Parathyroid adenoma (tissue), 2 donors: ENCODE measurements at regions not wholly inside any gene's neighbourhood (a gene's known extent, or its start where the extent isn't known, plus 50 kb on each side); places are given as distances from the start of the nearest gene placed in this dataset.

Experiments
- H2AFZ ChIP-seq: fragments of 300-600 bp; sonication (generic); one replicate; pipeline ENCODE4 v1.7.0; 2017; ENCODE audit warnings: antibody characterized with exemption, mild to moderate bottlenecking
- H3K27ac ChIP-seq: fragments of 300-600 bp; sonication (generic); one replicate; pipeline ENCODE4 v1.7.0; 2017
- H3K27me3 ChIP-seq: fragments of 300-600 bp; sonication (generic); one replicate; pipeline ENCODE4 v1.7.0; 2017; ENCODE audit warnings: low read length; ENCODE audit not compliant: control insufficient read depth, insufficient read depth
- H3K36me3 ChIP-seq: fragments of 300-600 bp; sonication (generic); one replicate; pipeline ENCODE4 v1.7.0; 2017; ENCODE audit warnings: low read length; ENCODE audit not compliant: control insufficient read depth, insufficient read depth
- H3K4me1 ChIP-seq: fragments of 300-600 bp; sonication (generic); one replicate; pipeline ENCODE4 v1.7.0; 2017; ENCODE audit warnings: control low read depth
- H3K4me2 ChIP-seq: fragments of 300-600 bp; sonication (generic); one replicate; pipeline ENCODE4 v1.7.0; 2017; ENCODE audit warnings: low read length
- H3K4me3 ChIP-seq: fragments of 300-600 bp; sonication (generic); one replicate; pipeline ENCODE4 v1.7.0; 2017; ENCODE audit warnings: low read depth, low read length
- H3K79me2 ChIP-seq: fragments of 300-600 bp; sonication (generic); one replicate; pipeline ENCODE4 v1.7.0; 2017; ENCODE audit warnings: control low read depth
- H3K9ac ChIP-seq: fragments of 300-600 bp; sonication (generic); one replicate; pipeline ENCODE4 v1.7.0; 2017; ENCODE audit warnings: mild to moderate bottlenecking
- H3K9me3 ChIP-seq: fragments of 300-600 bp; sonication (generic); one replicate; pipeline ENCODE4 v1.7.0; 2017; ENCODE audit warnings: low read length; ENCODE audit not compliant: control insufficient read depth
- CTCF ChIP-seq: fragments of 300-600 bp; sonication (generic); IDR thresholded peaks from one replicate; pipeline ENCODE4 v1.7.0; 2017; ENCODE audit warnings: antibody characterized with exemption, mild to moderate bottlenecking
- donor health status: primary hyperparathyroidism.

- H3K36me3 ChIP-seq, result no peaks in the 10 kb centered on the region
- H3K9ac ChIP-seq, result no peak overlapping the region
- H3K4me1 ChIP-seq, result no peaks in the 10 kb centered on the region
- H2AFZ ChIP-seq, result no peak overlapping the region
- no peak overlapping the region for H3K4me3 ChIP-seq
- H3K27ac ChIP-seq, result no peak overlapping the region
- H3K27me3 ChIP-seq, result no peaks in the 10 kb centered on the region
- TF ChIP-seq CTCF, result no peak
- no peaks in the 10 kb centered on the region for H3K79me2 ChIP-seq
- H3K4me2 ChIP-seq, result no peak overlapping the region
- no peaks in the 10 kb centered on the region for H3K9me3 ChIP-seq
These were observed 174.1 kb downstream of the SLC6A15 start for GRCh38 chr12:84738481-84738972.

GRCh38 chr12:84732828-84733340, 179.7 kb downstream of the SLC6A15 start:
- no peak overlapping the region for H3K4me3 ChIP-seq
- no peak overlapping the region for H3K9ac ChIP-seq
- H3K36me3 ChIP-seq, result no peaks in the 10 kb centered on the region
- H3K27ac ChIP-seq, result no peak overlapping the region
- no peaks in the 10 kb centered on the region for H3K4me1 ChIP-seq
- H3K79me2 ChIP-seq, result no peaks in the 10 kb centered on the region
- H3K27me3 ChIP-seq, result no peaks in the 10 kb centered on the region
- no peak overlapping the region for H3K4me2 ChIP-seq
- H2AFZ ChIP-seq, result no peak overlapping the region
- no peak for TF ChIP-seq CTCF
- H3K9me3 ChIP-seq, result no peaks in the 10 kb centered on the region

- Histone ChIP-seq H3K36me3 (no peaks in the 10 kb centered on the region), H3K27me3 (no peaks in the 10 kb centered on the region), H3K27ac (no peak overlapping the region), H3K4me3 (no peak overlapping the region), H3K9me3 (no peaks in the 10 kb centered on the region), H3K4me2 (no peak overlapping the region), H3K9ac (no peak overlapping the region), H3K4me1 (no peaks in the 10 kb centered on the region), H2AFZ (no peak overlapping the region), H3K79me2 (no peaks in the 10 kb centered on the region)
- TF ChIP-seq CTCF, result no peak
These were observed 181.9 kb downstream of the SLC6A15 start for GRCh38 chr12:84730561-84731162.

GRCh38 chr12:84727961-84728360, 184.6 kb downstream of the SLC6A15 start:
- Histone ChIP-seq H3K4me3 (no peak overlapping the region), H3K9me3 (no peaks in the 10 kb centered on the region), H3K4me1 (no peaks in the 10 kb centered on the region), H2AFZ (no peak overlapping the region), H3K36me3 (no peaks in the 10 kb centered on the region), H3K27me3 (no peaks in the 10 kb centered on the region), H3K9ac (no peak overlapping the region), H3K27ac (no peak overlapping the region), H3K79me2 (no peaks in the 10 kb centered on the region), H3K4me2 (no peak overlapping the region)
- TF ChIP-seq CTCF, result no peak

GRCh38 chr12:84726780-84727179, 185.8 kb downstream of the SLC6A15 start:
- Histone ChIP-seq H3K79me2 (no peaks in the 10 kb centered on the region), H2AFZ (no peak overlapping the region), H3K4me3 (no peak overlapping the region), H3K36me3 (no peaks in the 10 kb centered on the region), H3K4me2 (no peak overlapping the region), H3K9me3 (no peaks in the 10 kb centered on the region), H3K4me1 (no peaks in the 10 kb centered on the region), H3K27me3 (no peaks in the 10 kb centered on the region), H3K27ac (no peak overlapping the region), H3K9ac (no peak overlapping the region)
- TF ChIP-seq CTCF, result no peak
